ENCODE measurements at regions not wholly inside any gene's neighbourhood (a gene's known extent, or its start where the extent isn't known, plus 50 kb on each side); places are given as distances from the start of the nearest gene placed in this dataset.

DNA sequence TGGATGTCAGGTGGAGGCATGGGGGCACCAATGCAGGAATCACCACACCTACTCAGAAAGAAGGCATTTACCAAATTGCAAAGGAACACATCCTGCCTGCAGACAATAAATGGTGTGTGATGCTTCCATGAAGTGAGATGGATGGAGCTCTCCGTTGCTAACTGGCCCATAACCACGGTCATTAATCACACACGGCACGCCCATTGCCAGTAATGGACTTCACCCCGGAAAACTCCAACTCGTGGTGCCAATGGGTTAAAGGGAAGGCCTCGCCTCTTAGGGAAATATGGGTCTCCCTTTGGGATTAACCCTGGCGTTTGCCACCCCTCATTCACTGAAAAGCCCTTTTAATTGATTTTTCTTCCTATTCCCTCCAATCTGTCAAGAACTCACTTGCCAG is 443.1 kb upstream of the DAB1 start:
- in situ Hi-C loops (cut with MboI) (no loop called here), intact Hi-C loops (cut with micrococcal nuclease; ENCODE audit: unreplicated experiment) (no loop called here)
- no peak for DNase-seq (ENCODE audit: low read depth, low spot score)
- H3K4me2 ChIP-seq (ENCODE audit: control insufficient read depth, insufficient read depth): no peak overlapping the region
- no peak for ATAC-seq
- H3K4me3 ChIP-seq: no peak overlapping the region
- FAIRE-seq: no peak
- no peaks in the 10 kb centered on the region for H3K79me2 ChIP-seq (ENCODE audit: control insufficient read depth, insufficient read depth, low read length)
- CTCF ChIA-PET: no interaction called here
- no TSS peak for BruUV-seq (replicated peaks)
- H3K9me3 ChIP-seq (replicated peaks; ENCODE audit: control insufficient read depth, insufficient read depth, low read length): no peaks in the 10 kb centered on the region
- TF ChIP-seq CHD1 (IDR thresholded peaks at IDR 0.05; ENCODE audit: low read depth, low read length): no peak
- no peak for TF ChIP-seq IRF4 (IDR thresholded peaks at IDR 0.05; ENCODE audit: low read depth, low read length)
- TF ChIP-seq TAF1 (IDR thresholded peaks at IDR 0.05; ENCODE audit: borderline replicate concordance, low read depth, low read length): no peak
- no peak for TF ChIP-seq MEF2A (IDR thresholded peaks at IDR 0.05; ENCODE audit: insufficient read depth, low read depth, low read length)
- no peak for TF ChIP-seq RCOR1 (conservative IDR thresholded peaks at IDR 0.05; ENCODE audit: low read depth, low read length)
- TF ChIP-seq KAT2A (conservative IDR thresholded peaks at IDR 0.05; ENCODE audit: control insufficient read depth, low read depth, low read length): no peak
- TF ChIP-seq, protein P1, sequence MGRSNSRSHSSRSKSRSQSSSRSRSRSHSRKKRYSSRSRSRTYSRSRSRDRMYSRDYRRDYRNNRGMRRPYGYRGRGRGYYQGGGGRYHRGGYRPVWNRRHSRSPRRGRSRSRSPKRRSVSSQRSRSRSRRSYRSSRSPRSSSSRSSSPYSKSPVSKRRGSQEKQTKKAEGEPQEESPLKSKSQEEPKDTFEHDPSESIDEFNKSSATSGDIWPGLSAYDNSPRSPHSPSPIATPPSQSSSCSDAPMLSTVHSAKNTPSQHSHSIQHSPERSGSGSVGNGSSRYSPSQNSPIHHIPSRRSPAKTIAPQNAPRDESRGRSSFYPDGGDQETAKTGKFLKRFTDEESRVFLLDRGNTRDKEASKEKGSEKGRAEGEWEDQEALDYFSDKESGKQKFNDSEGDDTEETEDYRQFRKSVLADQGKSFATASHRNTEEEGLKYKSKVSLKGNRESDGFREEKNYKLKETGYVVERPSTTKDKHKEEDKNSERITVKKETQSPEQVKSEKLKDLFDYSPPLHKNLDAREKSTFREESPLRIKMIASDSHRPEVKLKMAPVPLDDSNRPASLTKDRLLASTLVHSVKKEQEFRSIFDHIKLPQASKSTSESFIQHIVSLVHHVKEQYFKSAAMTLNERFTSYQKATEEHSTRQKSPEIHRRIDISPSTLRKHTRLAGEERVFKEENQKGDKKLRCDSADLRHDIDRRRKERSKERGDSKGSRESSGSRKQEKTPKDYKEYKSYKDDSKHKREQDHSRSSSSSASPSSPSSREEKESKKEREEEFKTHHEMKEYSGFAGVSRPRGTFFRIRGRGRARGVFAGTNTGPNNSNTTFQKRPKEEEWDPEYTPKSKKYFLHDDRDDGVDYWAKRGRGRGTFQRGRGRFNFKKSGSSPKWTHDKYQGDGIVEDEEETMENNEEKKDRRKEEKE (IDR thresholded peaks at IDR 0.05): no peak
- TF ChIP-seq JUND (IDR thresholded peaks at IDR 0.05; ENCODE audit: low read depth, low read length): no peak
- no peaks in the 10 kb centered on the region for H3K27me3 ChIP-seq (replicated peaks in 1 of 2; ENCODE audit: control insufficient read depth in 2 of 2, insufficient read depth in 2 of 2, low read length in 1 of 2)
- POLR2A ChIA-PET: no interaction called here
- no peaks in the 10 kb centered on the region for H3K4me1 ChIP-seq (ENCODE audit: control insufficient read depth, insufficient read depth, low read length)
- H3K27ac ChIP-seq (ENCODE audit: control insufficient read depth, insufficient read depth): no peak overlapping the region
- 12% methylated on average over 8 of the region's 8 CpGs for WGBS (ENCODE audit: insufficient coverage, insufficient replicate concordance, low lambda C conversion rate, missing lambda C conversion rate)
- SMC1A ChIA-PET (ENCODE audit: uncharacterized antibody, unreplicated experiment): interaction anchor here (0.7 kb wide), 1 partner anchor 22 kb away, joined by 3 read pairs; no protein-coding TSS in a partner anchor
- no peaks in the 10 kb centered on the region for H3K36me3 ChIP-seq (ENCODE audit: control insufficient read depth in 2 of 2, insufficient read depth in 2 of 2, low read length in 1 of 2)
- RAD21 ChIA-PET (ENCODE audit: unreplicated experiment): no interaction called here
- no peaks in the 10 kb centered on the region for H4K20me1 ChIP-seq (ENCODE audit: control insufficient read depth, insufficient read depth)
- H3K9ac ChIP-seq (ENCODE audit: control insufficient read depth, insufficient read depth, low read length): no peak overlapping the region
- no peak overlapping the region for H2AFZ ChIP-seq (ENCODE audit: control insufficient read depth, low read depth, low read length)

Measured in GM12878 (cell line).